ENCODE measurements at regions not wholly inside any gene's neighbourhood (a gene's known extent, or its start where the extent isn't known, plus 50 kb on each side); places are given as distances from the start of the nearest gene placed in this dataset.

- WGBS, 5 donors, result 40 to 62% (median 58%) methylated on average over 4 of the region's 4 CpGs
- intact Hi-C loops (cut with DNase I; ENCODE audit: low total_unique reads), result no loop called here
Observed at GRCh38 chr9:515665-516064, 301.0 kb downstream of the DOCK8 start.

DNA sequence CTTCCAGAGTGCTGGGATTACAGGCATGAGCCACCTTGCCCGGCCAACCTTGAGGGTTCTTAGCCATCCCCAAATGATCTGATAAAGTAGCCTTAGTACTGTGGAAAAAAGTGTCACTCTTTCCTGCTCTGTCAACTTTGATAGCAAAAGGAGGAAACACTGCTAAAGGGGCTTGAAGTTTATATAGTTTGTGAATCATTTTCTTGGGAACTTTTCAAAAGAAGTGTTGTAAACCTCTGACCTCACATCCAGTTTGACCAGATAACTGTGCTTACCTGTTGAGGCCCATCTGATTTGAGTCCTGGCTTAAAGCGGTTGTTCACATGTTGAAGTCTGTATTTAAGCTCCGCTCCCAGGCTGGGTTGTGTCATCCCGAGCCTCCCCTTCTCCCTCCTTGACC is 303.3 kb downstream of the DOCK8 start:
- 85 to 94% (median 86%) methylated on average over 4 of the region's 4 CpGs for WGBS, 5 donors
- Histone ChIP-seq H3K27ac (no peak overlapping the region), H3K4me3 (no peak overlapping the region), H3K4me1 (no peaks in the 10 kb centered on the region), H3K36me3 (no peaks in the 10 kb centered on the region), H3K27me3 (replicated peaks in 1 of 7) (no peaks in the 10 kb centered on the region), H3K9me3 (no peaks in the 10 kb centered on the region)
- intact Hi-C loops (cut with DNase I; ENCODE audit: low total_unique reads), result no loop called here
- TF ChIP-seq POLR2A (IDR thresholded peaks at IDR 0.05), result no peak
- no peak for TF ChIP-seq POLR2AphosphoS5 (IDR thresholded peaks at IDR 0.05)
- TF ChIP-seq CTCF (IDR thresholded peaks at IDR 0.05 in 8 of 11, conservative IDR thresholded peaks at IDR 0.05 in 3 of 11), result no peak
- no peak for DNase-seq

More at GRCh38 chr9:515665-516064, 301.0 kb downstream of the DOCK8 start:
- H3K9me3 ChIP-seq, result no peaks in the 10 kb centered on the region
- H3K4me3 ChIP-seq, result no peak overlapping the region
- H3K27ac ChIP-seq, result no peak overlapping the region
- TF ChIP-seq CTCF (IDR thresholded peaks at IDR 0.05 in 8 of 11, conservative IDR thresholded peaks at IDR 0.05 in 3 of 11) (no peak), POLR2AphosphoS5 (IDR thresholded peaks at IDR 0.05) (no peak), POLR2A (IDR thresholded peaks at IDR 0.05) (no peak)
- H3K4me1 ChIP-seq, result no peaks in the 10 kb centered on the region
- DNase-seq, result no peak
- no peaks in the 10 kb centered on the region for H3K27me3 ChIP-seq (replicated peaks in 1 of 7)
- no peaks in the 10 kb centered on the region for H3K36me3 ChIP-seq

DNA sequence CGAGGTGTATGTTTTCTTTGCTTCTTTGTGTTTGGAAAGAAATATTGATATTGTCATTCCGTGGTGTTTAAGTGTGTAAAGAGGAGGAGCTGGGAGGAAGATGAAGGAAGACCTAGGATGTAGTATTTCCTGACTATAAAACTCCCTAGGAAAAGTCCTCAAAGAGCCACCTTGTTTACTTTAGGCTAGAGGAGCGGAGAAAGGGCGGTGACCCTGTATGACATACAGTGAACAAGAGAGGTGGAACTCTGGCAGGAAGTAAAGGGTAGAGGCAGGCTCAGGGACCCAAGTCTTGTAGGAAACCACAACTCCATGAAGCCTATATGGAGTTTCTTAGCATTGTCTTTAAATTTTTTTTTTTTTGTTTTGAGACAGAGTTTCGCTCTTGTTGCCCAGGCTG is 303.9 kb downstream of the DOCK8 start:
- no peaks in the 10 kb centered on the region for H3K27me3 ChIP-seq (replicated peaks in 1 of 7)
- TF ChIP-seq POLR2A (IDR thresholded peaks at IDR 0.05), result no peak
- TF ChIP-seq CTCF (IDR thresholded peaks at IDR 0.05 in 8 of 11, conservative IDR thresholded peaks at IDR 0.05 in 3 of 11), result no peak
- TF ChIP-seq POLR2AphosphoS5 (IDR thresholded peaks at IDR 0.05), result no peak
- H3K9me3 ChIP-seq, result no peaks in the 10 kb centered on the region
- intact Hi-C loops (cut with DNase I; ENCODE audit: low total_unique reads), result no loop called here
- no peaks in the 10 kb centered on the region for H3K36me3 ChIP-seq
- no peak overlapping the region for H3K27ac ChIP-seq
- H3K4me1 ChIP-seq, result no peaks in the 10 kb centered on the region
- no peak for DNase-seq
- no peak overlapping the region for H3K4me3 ChIP-seq
- 66 to 88% (median 71%) methylated on average over 5 of the region's 5 CpGs for WGBS, 5 donors

GRCh38 chr9:519579-519978 is 304.9 kb downstream of the DOCK8 start:
- Histone ChIP-seq H3K9me3 (no peaks in the 10 kb centered on the region), H3K36me3 (no peaks in the 10 kb centered on the region), H3K27me3 (replicated peaks in 1 of 7) (no peaks in the 10 kb centered on the region), H3K4me3 (no peak overlapping the region), H3K27ac (no peak overlapping the region), H3K4me1 (no peaks in the 10 kb centered on the region)
- TF ChIP-seq CTCF (IDR thresholded peaks at IDR 0.05 in 8 of 11, conservative IDR thresholded peaks at IDR 0.05 in 3 of 11) (no peak), POLR2A (IDR thresholded peaks at IDR 0.05) (no peak), POLR2AphosphoS5 (IDR thresholded peaks at IDR 0.05) (no peak)
- 63 to 86% (median 76%) methylated on average over 3 of the region's 3 CpGs for WGBS, 5 donors
- no peak for DNase-seq
- intact Hi-C loops (cut with DNase I; ENCODE audit: low total_unique reads), result no loop called here
